Breast epithelium (tissue), 3 donors: ENCODE measurements at regions not wholly inside any gene's neighbourhood (a gene's known extent, or its start where the extent isn't known, plus 50 kb on each side); places are given as distances from the start of the nearest gene placed in this dataset.

Experiments used
- CTCF ChIP-seq, 3 donors: fragments of 450-650 bp; IDR thresholded peaks; one replicate each; pipeline ENCODE4 v1.5.1; 2016 to 2017; ENCODE audit warnings: antibody characterized with exemption in 3 of 3, mild to moderate bottlenecking in 3 of 3, moderate library complexity in 3 of 3
- POLR2A ChIP-seq: fragments of 450-650 bp; IDR thresholded peaks from one replicate; pipeline ENCODE4 v1.6.1; 2016; ENCODE audit warnings: antibody characterized with exemption, mild to moderate bottlenecking, moderate library complexity
- POLR2AphosphoS5 ChIP-seq, 3 donors: sonication (generic); formaldehyde crosslinking; IDR thresholded peaks; one replicate each; pipeline ENCODE4 v1.6.1; 2017; ENCODE audit warnings: antibody characterized with exemption in 3 of 3

- no peak for TF ChIP-seq CTCF (IDR thresholded peaks at IDR 0.05)
- TF ChIP-seq POLR2AphosphoS5 (IDR thresholded peaks at IDR 0.05): no peak
- no peak for TF ChIP-seq POLR2A
Observed at GRCh38 chr1:19536519-19536918, 51.2 kb upstream of the CAPZB start.
